ENCODE measurements at regions not wholly inside any gene's neighbourhood (a gene's known extent, or its start where the extent isn't known, plus 50 kb on each side); places are given as distances from the start of the nearest gene placed in this dataset.

- ATAC-seq (replicated peaks in 6 of 8), result peak in 6 of 8 experiments; percentile 33 to 77 (median 36)
- 0 to 89% (median 28%) methylated on average over 1 to 5 of the region's 5 CpGs; no CpG with 5 or more reads in 1 of the 10 experiments for WGBS, 10 experiments
- peaks cover 0 to 6% of the 10 kb centered on the region in 2 donors for H3K4me1 ChIP-seq (replicated peaks in 1 of 2)
- H3K4me3 ChIP-seq, result no peak overlapping the region
- in situ Hi-C loops (cut with MboI; ENCODE audit: low pct_unique_long_range_greater_than_20kb in 2 of 9, low sequenced_read_pairs in 9 of 9, unreplicated experiment in 9 of 9), result no loop called here
- no peak overlapping the region for H3K27ac ChIP-seq
Observed at GRCh38 chr2:5548991-5549715, 143.0 kb upstream of the SOX11 start.

GRCh38 chr2:5549771-5550170 lies 142.4 kb upstream of the SOX11 start:
- peaks cover 0 to 6% of the 10 kb centered on the region in 2 donors for H3K4me1 ChIP-seq (replicated peaks in 1 of 2)
- H3K27ac ChIP-seq, result no peak overlapping the region
- no peak overlapping the region for H3K4me3 ChIP-seq
- WGBS, 10 experiments, result 0 to 100% (median 78%) methylated on average over 1 to 2 of the region's 2 CpGs; no CpG with 5 or more reads in 3 of the 10 experiments
- in situ Hi-C loops (cut with MboI; ENCODE audit: low pct_unique_long_range_greater_than_20kb in 2 of 9, low sequenced_read_pairs in 9 of 9, unreplicated experiment in 9 of 9), result no loop called here
- ATAC-seq (replicated peaks in 6 of 8), result no peak

- no peak for ATAC-seq (replicated peaks in 6 of 8)
- 33 to 94% (median 78%) methylated on average over 1 to 9 of the region's 11 CpGs; no CpG with 5 or more reads in 2 of the 10 experiments for WGBS, 10 experiments
- no peak overlapping the region for H3K4me3 ChIP-seq
- in situ Hi-C loops (cut with MboI; ENCODE audit: low pct_unique_long_range_greater_than_20kb in 2 of 9, low sequenced_read_pairs in 9 of 9, unreplicated experiment in 9 of 9), result no loop called here
- H3K27ac ChIP-seq, result no peak overlapping the region
- no peaks in the 10 kb centered on the region for H3K4me1 ChIP-seq (replicated peaks in 1 of 2)
Observed at GRCh38 chr2:5555636-5556035, 136.5 kb upstream of the SOX11 start.

GRCh38 chr2:5561006-5561405 lies 131.2 kb upstream of the SOX11 start:
- ATAC-seq (replicated peaks in 6 of 8), result peak in 2 of 8 experiments; percentile 14 to 21
- in situ Hi-C loops (cut with MboI; ENCODE audit: low pct_unique_long_range_greater_than_20kb in 2 of 9, low sequenced_read_pairs in 9 of 9, unreplicated experiment in 9 of 9), result no loop called here

GRCh38 chr2:5562426-5562825 lies 129.8 kb upstream of the SOX11 start:
- ATAC-seq (replicated peaks in 6 of 8), result no peak
- H3K27ac ChIP-seq, result peak overlapping the region in 1 of 2 donors; percentile 39
- H3K4me3 ChIP-seq, result no peak overlapping the region
- no peaks in the 10 kb centered on the region for H3K4me1 ChIP-seq (replicated peaks in 1 of 2)
- WGBS, 10 experiments, result 0 to 92% (median 47%) methylated on average over 4 to 13 of the region's 13 CpGs; no CpG with 5 or more reads in 3 of the 10 experiments
- in situ Hi-C loops (cut with MboI; ENCODE audit: low pct_unique_long_range_greater_than_20kb in 2 of 9, low sequenced_read_pairs in 9 of 9, unreplicated experiment in 9 of 9), result no loop called here

More at GRCh38 chr2:5561006-5561405, 131.2 kb upstream of the SOX11 start:
- H3K4me3 ChIP-seq, result no peak overlapping the region
- 0 to 90% (median 8%) methylated on average over 1 to 6 of the region's 8 CpGs; no CpG with 5 or more reads in 5 of the 10 experiments for WGBS, 10 experiments
- no peak overlapping the region for H3K27ac ChIP-seq
- H3K4me1 ChIP-seq (replicated peaks in 1 of 2), result no peaks in the 10 kb centered on the region

- ATAC-seq (replicated peaks in 6 of 8), result no peak
Observed at GRCh38 chr2:5562865-5563264, 129.3 kb upstream of the SOX11 start.

GRCh38 chr2:5563411-5563810 lies 128.8 kb upstream of the SOX11 start:
- ATAC-seq (replicated peaks in 6 of 8), result no peak
- 40 to 100% (median 95%) methylated on average over 1 to 7 of the region's 12 CpGs; no CpG with 5 or more reads in 5 of the 10 experiments for WGBS, 10 experiments
- in situ Hi-C loops (cut with MboI; ENCODE audit: low pct_unique_long_range_greater_than_20kb in 2 of 9, low sequenced_read_pairs in 9 of 9, unreplicated experiment in 9 of 9), result no loop called here

More at GRCh38 chr2:5562865-5563264, 129.3 kb upstream of the SOX11 start:
- WGBS, 10 experiments, result 17 to 100% (median 80%) methylated on average over 1 to 2 of the region's 3 CpGs; no CpG with 5 or more reads in 5 of the 10 experiments
- Histone ChIP-seq H3K27ac (peak overlapping the region in 1 of 2 donors; percentile 39), H3K4me1 (replicated peaks in 1 of 2) (no peaks in the 10 kb centered on the region), H3K4me3 (no peak overlapping the region)
- in situ Hi-C loops (cut with MboI; ENCODE audit: low pct_unique_long_range_greater_than_20kb in 2 of 9, low sequenced_read_pairs in 9 of 9, unreplicated experiment in 9 of 9), result no loop called here

GRCh38 chr2:5569256-5569655 lies 122.9 kb upstream of the SOX11 start:
- Histone ChIP-seq H3K27ac (no peak overlapping the region), H3K4me1 (replicated peaks in 1 of 2) (no peaks in the 10 kb centered on the region), H3K4me3 (no peak overlapping the region)
- WGBS, 10 experiments, result 14 to 100% (median 86%) methylated on average over 1 to 5 of the region's 5 CpGs
- ATAC-seq (replicated peaks in 6 of 8), result no peak
- in situ Hi-C loops (cut with MboI; ENCODE audit: low pct_unique_long_range_greater_than_20kb in 2 of 9, low sequenced_read_pairs in 9 of 9, unreplicated experiment in 9 of 9), result no loop called here

More at GRCh38 chr2:5563411-5563810, 128.8 kb upstream of the SOX11 start:
- Histone ChIP-seq H3K27ac (no peak overlapping the region), H3K4me1 (replicated peaks in 1 of 2) (no peaks in the 10 kb centered on the region), H3K4me3 (no peak overlapping the region)

GRCh38 chr2:5576015-5576414 lies 116.2 kb upstream of the SOX11 start:
- no peak for ATAC-seq (replicated peaks in 6 of 8)
- H3K4me1 ChIP-seq (replicated peaks in 1 of 2), result no peaks in the 10 kb centered on the region
- no peak overlapping the region for H3K27ac ChIP-seq
- WGBS, 10 experiments, result 11 to 93% (median 66%) methylated on average over 2 to 3 of the region's 3 CpGs
- no peak overlapping the region for H3K4me3 ChIP-seq
- in situ Hi-C loops (cut with MboI; ENCODE audit: low pct_unique_long_range_greater_than_20kb in 2 of 9, low sequenced_read_pairs in 9 of 9, unreplicated experiment in 9 of 9), result no loop called here

GRCh38 chr2:5587766-5588165 lies 104.4 kb upstream of the SOX11 start:
- in situ Hi-C loops (cut with MboI; ENCODE audit: low pct_unique_long_range_greater_than_20kb in 2 of 9, low sequenced_read_pairs in 9 of 9, unreplicated experiment in 9 of 9), result no loop called here
- no peak overlapping the region for H3K27ac ChIP-seq
- no peak for ATAC-seq (replicated peaks in 6 of 8)
- 0 to 90% (median 13%) methylated on average over 1 to 11 of the region's 11 CpGs; no CpG with 5 or more reads in 3 of the 10 experiments for WGBS, 10 experiments
- no peak overlapping the region for H3K4me3 ChIP-seq
- no peaks in the 10 kb centered on the region for H3K4me1 ChIP-seq (replicated peaks in 1 of 2)

- in situ Hi-C loops (cut with MboI; ENCODE audit: low pct_unique_long_range_greater_than_20kb in 2 of 9, low sequenced_read_pairs in 9 of 9, unreplicated experiment in 9 of 9), result no loop called here
- ATAC-seq (replicated peaks in 6 of 8), result no peak
- H3K27ac ChIP-seq, result no peak overlapping the region
- no peak overlapping the region for H3K4me3 ChIP-seq
- H3K4me1 ChIP-seq (replicated peaks in 1 of 2), result no peaks in the 10 kb centered on the region
- WGBS, 10 experiments, result 17 to 100% (median 60%) methylated on average over 1 of the region's 1 CpG; no CpG with 5 or more reads in 3 of the 10 experiments
Observed at GRCh38 chr2:5588601-5589000, 103.6 kb upstream of the SOX11 start.

- ATAC-seq (replicated peaks in 6 of 8), result no peak
- Histone ChIP-seq H3K4me3 (no peak overlapping the region), H3K27ac (no peak overlapping the region), H3K4me1 (replicated peaks in 1 of 2) (no peaks in the 10 kb centered on the region)
- WGBS, 10 experiments, result 0 to 88% (median 38%) methylated on average over 1 to 4 of the region's 6 CpGs; no CpG with 5 or more reads in 2 of the 10 experiments
- in situ Hi-C loops (cut with MboI; ENCODE audit: low pct_unique_long_range_greater_than_20kb in 2 of 9, low sequenced_read_pairs in 9 of 9, unreplicated experiment in 9 of 9), result no loop called here
Observed at GRCh38 chr2:5589183-5589582, 103.0 kb upstream of the SOX11 start.

GRCh38 chr2:5590886-5591285 lies 101.3 kb upstream of the SOX11 start:
- no peaks in the 10 kb centered on the region for H3K4me1 ChIP-seq (replicated peaks in 1 of 2)
- H3K4me3 ChIP-seq, result no peak overlapping the region
- WGBS, 10 experiments, result 0 to 100% (median 79%) methylated on average over 1 to 5 of the region's 6 CpGs; no CpG with 5 or more reads in 4 of the 10 experiments
- ATAC-seq (replicated peaks in 6 of 8), result no peak
- no peak overlapping the region for H3K27ac ChIP-seq
- in situ Hi-C loops (cut with MboI; ENCODE audit: low pct_unique_long_range_greater_than_20kb in 2 of 9, low sequenced_read_pairs in 9 of 9, unreplicated experiment in 9 of 9), result no loop called here

GRCh38 chr2:5592916-5593315 lies 99.3 kb upstream of the SOX11 start:
- WGBS, 10 experiments, result 0 to 100% (median 84%) methylated on average over 1 to 3 of the region's 3 CpGs
- H3K27ac ChIP-seq, result no peak overlapping the region
- in situ Hi-C loops (cut with MboI; ENCODE audit: low pct_unique_long_range_greater_than_20kb in 2 of 9, low sequenced_read_pairs in 9 of 9, unreplicated experiment in 9 of 9), result no loop called here
- no peaks in the 10 kb centered on the region for H3K4me1 ChIP-seq (replicated peaks in 1 of 2)
- no peak overlapping the region for H3K4me3 ChIP-seq
- no peak for ATAC-seq (replicated peaks in 6 of 8)

Measured in motor neuron (in vitro differentiated cells).